K562 (cell line): ENCODE measurements at regions not wholly inside any gene's neighbourhood (a gene's known extent, or its start where the extent isn't known, plus 50 kb on each side); places are given as distances from the start of the nearest gene placed in this dataset.

Source experiments
- ASH1L ChIP-seq: fragments of 450-650 bp; IDR thresholded peaks from 2 replicates; pipeline ENCODE4 v1.6.1; 2018; ENCODE audit warnings: borderline replicate concordance, mild to moderate bottlenecking, low read depth; ENCODE audit not compliant: partially characterized antibody
- BRF2 ChIP-seq: IDR thresholded peaks from 3 replicates; pipeline ENCODE4 v1.6.1; 2011; ENCODE audit warnings: borderline replicate concordance, mild to moderate bottlenecking; ENCODE audit not compliant: insufficient read length, insufficient read depth
- CXXC5 ChIP-seq: fragments of 250-450 bp; sonication (Bioruptor Pico); IDR thresholded peaks from 2 replicates; pipeline ENCODE4 v1.8.0; 2022; ENCODE audit warnings: inconsistent platforms, mild to moderate bottlenecking, moderate library complexity
- DLX4 ChIP-seq: fragments of 250-450 bp; sonication (Bioruptor Pico); IDR thresholded peaks from 2 replicates; pipeline ENCODE4 v1.6.1; 2021; ENCODE audit warnings: mild to moderate bottlenecking
- ETV5 ChIP-seq: sonication (generic); formaldehyde crosslinking; IDR thresholded peaks from 2 replicates; pipeline ENCODE4 v1.4.0; 2020; ENCODE audit warnings: low read depth, mild to moderate bottlenecking, missing genetic modification reagents
- MCM3 ChIP-seq: fragments of 450-650 bp; IDR thresholded peaks from 2 replicates; pipeline ENCODE4 v1.6.1; 2016
- MTF1 ChIP-seq: fragments of 250-450 bp; sonication (Bioruptor Pico); IDR thresholded peaks from 2 replicates; pipeline ENCODE4 v1.9.0; 2021; ENCODE audit warnings: moderate library complexity, mild to moderate bottlenecking, inconsistent platforms, borderline replicate concordance
- RBFOX2 ChIP-seq: fragments of 200-400 bp; formaldehyde crosslinking; IDR thresholded peaks from 2 replicates; pipeline ENCODE4 v1.6.1; 2017; ENCODE audit warnings: low read depth, mild to moderate bottlenecking, low read length, moderate library complexity
- SMARCC2 ChIP-seq: fragments of 450-650 bp; IDR thresholded peaks from 2 replicates; pipeline ENCODE4 v1.6.1; 2017; ENCODE audit warnings: antibody characterized with exemption, moderate library complexity, mild to moderate bottlenecking, low read depth
- SNAPC5 ChIP-seq: fragments of 250-450 bp; sonication (Bioruptor Pico); IDR thresholded peaks from 2 replicates; pipeline ENCODE4 v1.8.0; 2021; ENCODE audit warnings: moderate library complexity, mild to moderate bottlenecking, inconsistent platforms
- SRSF1 ChIP-seq: fragments of 200-400 bp; formaldehyde crosslinking; IDR thresholded peaks from 2 replicates; pipeline ENCODE4 v1.6.1; 2017; ENCODE audit warnings: mild to moderate bottlenecking, low read depth, low read length, moderate library complexity
- TBL1XR1 ChIP-seq, 2 experiments: IDR thresholded peaks; 2 replicates each; pipeline ENCODE4 v1.6.1; 2012; ENCODE audit warnings: improper control_type of control experiment in 2 of 2, low read length in 2 of 2, mild to moderate bottlenecking in 1 of 2
- TEAD1 ChIP-seq, 2 experiments: fragments of 450-650 bp in 1 of 2; sonication (generic) in 1 of 2; formaldehyde crosslinking; IDR thresholded peaks; 2 replicates each; pipeline versions ENCODE4 v1.4.0 to v1.8.0; 2020 to 2022; ENCODE audit warnings: mild to moderate bottlenecking in 2 of 2, missing genetic modification reagents in 1 of 2
- TFAP4 ChIP-seq: sonication (generic); formaldehyde crosslinking; IDR thresholded peaks from 2 replicates; pipeline ENCODE4 v1.8.0; 2022; ENCODE audit warnings: missing genetic modification reagents, mild to moderate bottlenecking, moderate library complexity, borderline replicate concordance
- THAP7 ChIP-seq: fragments of 250-450 bp; sonication (Bioruptor Pico); IDR thresholded peaks from 2 replicates; pipeline ENCODE4 v1.5.0; 2021
- ZNF12 ChIP-seq: sonication (generic); formaldehyde crosslinking; IDR thresholded peaks from 2 replicates; pipeline ENCODE4 v1.4.0; 2020; ENCODE audit warnings: mild to moderate bottlenecking, missing genetic modification reagents
- ZNF121 ChIP-seq: sonication (generic); formaldehyde crosslinking; conservative IDR thresholded peaks from 2 replicates; pipeline ENCODE4 v1.8.0; 2022; ENCODE audit warnings: missing genetic modification reagents
- ZNF449 ChIP-seq: fragments of 250-450 bp; sonication (Bioruptor Pico); IDR thresholded peaks from 2 replicates; pipeline ENCODE4 v1.8.0; 2022; ENCODE audit warnings: moderate library complexity, mild to moderate bottlenecking, inconsistent platforms
- ZNF592 ChIP-seq: fragments of 450-650 bp; IDR thresholded peaks from 2 replicates; pipeline ENCODE4 v1.6.1; 2017; ENCODE audit warnings: antibody characterized with exemption, mild to moderate bottlenecking

GRCh38 chr1:212514056-212514614 is 81.4 kb downstream of the NENF start (continued):
- TF ChIP-seq THAP7 (CRISPR knock-in tag) (no peak), TBL1XR1 (IDR thresholded peaks at IDR 0.05; ENCODE audit: low read length in 2 of 2) (no peak), BRF2 (no peak), RBFOX2 (0 out of 2 replicates have a peak, but pooled peaks have one; percentile 29), DLX4 (no peak), ZNF449 (no peak), SRSF1 (no peak), ZNF12 (no peak), ASH1L (no peak), CXXC5 (CRISPR knock-in tag) (peak; percentile 64), ZNF121 (CRISPR knock-in tag) (no peak), ZNF592 (no peak), SNAPC5 (CRISPR knock-in tag) (no peak), SMARCC2 (no peak), MCM3 (no peak), TEAD1 (CRISPR knock-in tag; IDR thresholded peaks at IDR 0.05) (no peak), TFAP4 (0 out of 2 replicates have a peak, but pooled peaks have one; percentile 11), MTF1 (CRISPR knock-in tag) (no peak), ETV5 (CRISPR knock-in tag) (peak; percentile 74; the same call in 1 of the 2 replicates)
